ENCODE measurements at regions not wholly inside any gene's neighbourhood (a gene's known extent, or its start where the extent isn't known, plus 50 kb on each side); places are given as distances from the start of the nearest gene placed in this dataset.

DNA sequence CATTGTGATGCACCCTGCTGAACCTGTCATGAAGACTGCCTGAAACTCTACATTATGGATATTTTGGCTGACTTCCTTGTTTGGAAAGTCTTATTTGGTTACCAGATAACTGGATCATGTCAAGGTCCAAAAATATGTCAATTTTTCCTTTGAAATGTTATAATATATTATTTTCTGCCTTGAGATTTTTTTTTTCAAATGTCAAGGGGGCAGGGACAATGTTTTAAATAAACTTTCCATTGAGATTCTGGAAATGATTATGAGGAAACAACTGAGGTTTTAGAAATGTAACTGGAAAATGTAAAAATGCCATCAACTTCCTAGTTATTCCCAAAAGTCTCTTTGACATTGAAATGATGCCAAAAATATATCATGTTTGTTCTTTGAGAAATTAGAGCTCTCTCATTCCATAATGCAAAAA lies 117.0 kb downstream of the RFC3 start:
- Histone ChIP-seq H3K9ac (ENCODE audit: extremely low read depth, insufficient read length, low read length) (no peak overlapping the region), H4K8ac (replicated peaks; ENCODE audit: insufficient read length, low read depth, low read length) (no peak overlapping the region), H2AK5ac (ENCODE audit: insufficient read length, low read length) (no peak overlapping the region), H4K91ac (ENCODE audit: insufficient read length, low read depth, low read length) (no peak overlapping the region), H3K27ac (ENCODE audit: insufficient read length, low read depth, low read length) (no peak overlapping the region), H3K23me2 (ENCODE audit: insufficient read length, low read depth, low read length, poor library complexity, severe bottlenecking) (no peaks in the 10 kb centered on the region), H3K79me1 (ENCODE audit: insufficient read depth, low read depth, low read length, poor library complexity, severe bottlenecking) (no peaks in the 10 kb centered on the region), H3K56ac (ENCODE audit: insufficient read length, low read depth, low read length) (no peak overlapping the region), H2BK5ac (ENCODE audit: insufficient read length, low read length) (no peak overlapping the region), H3T11ph (ENCODE audit: low read length) (no peak overlapping the region), H4K20me1 (ENCODE audit: control insufficient read depth, insufficient read depth, insufficient read length) (no peaks in the 10 kb centered on the region), H3K27me3 (ENCODE audit: insufficient read depth, low read length) (no peaks in the 10 kb centered on the region), H4K5ac (ENCODE audit: insufficient read length, low read depth, low read length) (no peak overlapping the region), H2BK15ac (ENCODE audit: low read depth, low read length) (no peak overlapping the region), H3K9me3 (ENCODE audit: control insufficient read depth, low read depth, low read length) (no peaks in the 10 kb centered on the region), H2BK20ac (ENCODE audit: low read depth, low read length, poor library complexity, severe bottlenecking) (no peak overlapping the region), H3K14ac (ENCODE audit: insufficient read depth, low read length) (no peak overlapping the region), H3K23ac (ENCODE audit: insufficient read length, low read depth, low read length) (no peak overlapping the region), H3K4me2 (ENCODE audit: insufficient read depth, insufficient read length, low read length) (no peak overlapping the region), H2BK12ac (ENCODE audit: insufficient read length, low read depth, low read length) (no peak overlapping the region), H3K4me1 (ENCODE audit: insufficient read depth, low read length) (peaks cover 15% of the 10 kb centered on the region; the same call in 1 of the 2 replicates), H3K79me2 (ENCODE audit: insufficient read depth, low read length) (no peaks in the 10 kb centered on the region), H3K18ac (ENCODE audit: insufficient read length, low read depth, low read length) (no peak overlapping the region), H2AFZ (ENCODE audit: low read length) (no peak overlapping the region), H2BK120ac (ENCODE audit: low read depth, low read length, poor library complexity, severe bottlenecking) (no peak overlapping the region), H3K4ac (ENCODE audit: low read depth, low read length) (no peak overlapping the region)
- TF ChIP-seq, protein P1, sequence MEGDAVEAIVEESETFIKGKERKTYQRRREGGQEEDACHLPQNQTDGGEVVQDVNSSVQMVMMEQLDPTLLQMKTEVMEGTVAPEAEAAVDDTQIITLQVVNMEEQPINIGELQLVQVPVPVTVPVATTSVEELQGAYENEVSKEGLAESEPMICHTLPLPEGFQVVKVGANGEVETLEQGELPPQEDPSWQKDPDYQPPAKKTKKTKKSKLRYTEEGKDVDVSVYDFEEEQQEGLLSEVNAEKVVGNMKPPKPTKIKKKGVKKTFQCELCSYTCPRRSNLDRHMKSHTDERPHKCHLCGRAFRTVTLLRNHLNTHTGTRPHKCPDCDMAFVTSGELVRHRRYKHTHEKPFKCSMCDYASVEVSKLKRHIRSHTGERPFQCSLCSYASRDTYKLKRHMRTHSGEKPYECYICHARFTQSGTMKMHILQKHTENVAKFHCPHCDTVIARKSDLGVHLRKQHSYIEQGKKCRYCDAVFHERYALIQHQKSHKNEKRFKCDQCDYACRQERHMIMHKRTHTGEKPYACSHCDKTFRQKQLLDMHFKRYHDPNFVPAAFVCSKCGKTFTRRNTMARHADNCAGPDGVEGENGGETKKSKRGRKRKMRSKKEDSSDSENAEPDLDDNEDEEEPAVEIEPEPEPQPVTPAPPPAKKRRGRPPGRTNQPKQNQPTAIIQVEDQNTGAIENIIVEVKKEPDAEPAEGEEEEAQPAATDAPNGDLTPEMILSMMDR (conservative IDR thresholded peaks at IDR 0.05), result no peak
- no peaks in the 10 kb centered on the region for H3K27me3 Mint-ChIP-seq (ENCODE audit: low read depth)
- H3K4me3 Mint-ChIP-seq, result no peak overlapping the region
- peaks cover 3 to 5% of the 10 kb centered on the region in 2 experiments; a peak in 4 of 5 replicates for H3K9me3 Mint-ChIP-seq
- H3K27ac Mint-ChIP-seq, result no peak overlapping the region
- H3K4me1 Mint-ChIP-seq, result peaks cover 41 to 43% of the 10 kb centered on the region in 2 experiments
- DNase-seq, result no peak
- peaks cover 1 to 9% (median 3%) of the 10 kb centered on the region in 3 experiments; a peak in 5 of 7 replicates for H3K36me3 Mint-ChIP-seq (ENCODE audit: insufficient read depth in 1 of 3, low read depth in 3 of 3)

Data from H9 (cell line).